Astrocyte (in vitro differentiated cells and primary cell): ENCODE measurements at regions not wholly inside any gene's neighbourhood (a gene's known extent, or its start where the extent isn't known, plus 50 kb on each side); places are given as distances from the start of the nearest gene placed in this dataset.

Experiments used
- DNase-seq: peaks from one replicate; pipeline ENCODE4 v3.0.0-alpha.2; 2010; ENCODE audit warnings: low read depth
- FAIRE-seq: peaks from 2 replicates; lab custom pipeline; 2011; peaks lifted over from hg19 to GRCh38; lab: Jason Lieb, UNC
- H2AFZ ChIP-seq: 2 replicates; pipeline ENCODE4 v1.6.0; 2012; ENCODE audit warnings: low read depth, low read length, inconsistent platforms
- H3K27ac ChIP-seq: 2 replicates; pipeline ENCODE4 v1.5.1; 2011; ENCODE audit warnings: low read depth, low read length, inconsistent platforms
- H3K27me3 ChIP-seq: 2 replicates; pipeline ENCODE4 v1.6.0; 2011; ENCODE audit warnings: low read length, inconsistent platforms; ENCODE audit not compliant: insufficient read depth
- H3K36me3 ChIP-seq: 2 replicates; pipeline ENCODE4 v1.5.1; 2011; ENCODE audit warnings: low read length, inconsistent platforms; ENCODE audit not compliant: insufficient read depth
- H3K4me1 ChIP-seq: 2 replicates; pipeline ENCODE4 v1.5.1; 2011; ENCODE audit warnings: low read length, inconsistent platforms; ENCODE audit not compliant: insufficient read depth
- H3K4me2 ChIP-seq: 2 replicates; pipeline ENCODE4 v1.6.0; 2012; ENCODE audit warnings: low read length, inconsistent platforms
- H3K4me3 ChIP-seq: 2 replicates; pipeline ENCODE4 v1.5.1; 2011; ENCODE audit warnings: low read depth, mild to moderate bottlenecking, low read length, inconsistent platforms; ENCODE audit not compliant: insufficient read depth
- H3K79me2 ChIP-seq: 2 replicates; pipeline ENCODE4 v1.6.0; 2012; ENCODE audit warnings: mild to moderate bottlenecking, low read length, inconsistent platforms; ENCODE audit not compliant: insufficient read depth
- H3K9ac ChIP-seq: 2 replicates; pipeline ENCODE4 v1.6.0; 2012; ENCODE audit warnings: mild to moderate bottlenecking, low read length, inconsistent platforms
- H3K9me3 ChIP-seq: 2 replicates; pipeline ENCODE4 v1.5.1; 2012; ENCODE audit warnings: low read depth, mild to moderate bottlenecking, low read length, inconsistent platforms; ENCODE audit not compliant: insufficient read depth
- H4K20me1 ChIP-seq: 2 replicates; pipeline ENCODE4 v1.6.0; 2012; ENCODE audit warnings: low read length, inconsistent platforms; ENCODE audit not compliant: insufficient read depth
- H3K27ac Mint-ChIP-seq: one replicate; pipeline ENCODE4 v1.8.0; 2021; ENCODE audit warnings: mild to moderate bottlenecking, mixed read lengths; ENCODE audit not compliant: unreplicated experiment
- H3K27me3 Mint-ChIP-seq: one replicate; pipeline ENCODE4 v1.8.0; 2021; ENCODE audit warnings: low read depth, mixed read lengths; ENCODE audit not compliant: unreplicated experiment
- H3K36me3 Mint-ChIP-seq: one replicate; pipeline ENCODE4 v1.8.0; 2021; ENCODE audit warnings: low read depth, mixed read lengths; ENCODE audit not compliant: unreplicated experiment
- H3K4me1 Mint-ChIP-seq: one replicate; pipeline ENCODE4 v1.8.0; 2021; ENCODE audit warnings: low read depth, mixed read lengths; ENCODE audit not compliant: unreplicated experiment
- H3K4me3 Mint-ChIP-seq: one replicate; pipeline ENCODE4 v1.8.0; 2021; ENCODE audit warnings: mild to moderate bottlenecking, moderate library complexity, mixed read lengths; ENCODE audit not compliant: unreplicated experiment
- H3K9me3 Mint-ChIP-seq: one replicate; pipeline ENCODE4 v1.8.0; 2021; ENCODE audit warnings: mild to moderate bottlenecking, mixed read lengths; ENCODE audit not compliant: unreplicated experiment
- CTCF ChIP-seq: IDR thresholded peaks from 2 replicates; pipeline ENCODE4 v1.5.1; 2011; ENCODE audit warnings: low read depth, mild to moderate bottlenecking, inconsistent platforms, low read length, moderate library complexity; ENCODE audit not compliant: insufficient read depth
- EZH2 ChIP-seq: IDR thresholded peaks from 2 replicates; pipeline ENCODE4 v1.6.1; 2012; ENCODE audit warnings: mild to moderate bottlenecking, low read length, inconsistent platforms; ENCODE audit not compliant: insufficient read depth

- H3K27ac Mint-ChIP-seq, result no peak overlapping the region
- Histone ChIP-seq H2AFZ (no peak overlapping the region), H3K4me3 (no peak overlapping the region), H3K9ac (no peak overlapping the region), H3K27ac (no peak overlapping the region), H3K9me3 (no peaks in the 10 kb centered on the region), H3K27me3 (peaks cover 2% of the 10 kb centered on the region), H3K36me3 (no peaks in the 10 kb centered on the region), H3K79me2 (no peaks in the 10 kb centered on the region), H3K4me2 (no peak overlapping the region), H3K4me1 (peaks cover 8% of the 10 kb centered on the region), H4K20me1 (no peaks in the 10 kb centered on the region)
- H3K4me1 Mint-ChIP-seq, result peaks cover 9% of the 10 kb centered on the region
- no peak for DNase-seq
- peaks cover 3% of the 10 kb centered on the region for H3K9me3 Mint-ChIP-seq
- FAIRE-seq, result no peak
- H3K27me3 Mint-ChIP-seq, result no peaks in the 10 kb centered on the region
- H3K4me3 Mint-ChIP-seq, result no peak overlapping the region
- TF ChIP-seq CTCF (no peak), EZH2 (no peak)
- peaks cover 2% of the 10 kb centered on the region for H3K36me3 Mint-ChIP-seq
These were observed 115.7 kb upstream of the PPP2R3A start for GRCh38 chr3:135849827-135850226.

- Histone ChIP-seq H4K20me1 (no peaks in the 10 kb centered on the region), H3K9ac (no peak overlapping the region), H3K27ac (no peak overlapping the region), H3K9me3 (no peaks in the 10 kb centered on the region), H3K79me2 (no peaks in the 10 kb centered on the region), H3K27me3 (peaks cover 4% of the 10 kb centered on the region), H3K4me3 (no peak overlapping the region), H3K4me2 (peak overlapping the region; percentile 66), H2AFZ (peak overlapping the region; percentile 40), H3K4me1 (peaks cover 8% of the 10 kb centered on the region), H3K36me3 (no peaks in the 10 kb centered on the region)
- H3K9me3 Mint-ChIP-seq, result peaks cover 3% of the 10 kb centered on the region
- TF ChIP-seq CTCF (no peak), EZH2 (no peak)
- H3K4me1 Mint-ChIP-seq, result peaks cover 9% of the 10 kb centered on the region
- H3K27ac Mint-ChIP-seq, result no peak overlapping the region
- H3K27me3 Mint-ChIP-seq, result no peaks in the 10 kb centered on the region
- peak; percentile 85 for FAIRE-seq
- peak; percentile 64 for DNase-seq
- no peak overlapping the region for H3K4me3 Mint-ChIP-seq
- peaks cover 2% of the 10 kb centered on the region for H3K36me3 Mint-ChIP-seq
These were observed 114.1 kb upstream of the PPP2R3A start for GRCh38 chr3:135851201-135852081.

- Histone ChIP-seq H3K4me1 (peaks cover 8% of the 10 kb centered on the region), H4K20me1 (no peaks in the 10 kb centered on the region), H3K79me2 (no peaks in the 10 kb centered on the region), H3K9ac (no peak overlapping the region), H3K4me3 (no peak overlapping the region), H3K27ac (no peak overlapping the region), H3K9me3 (no peaks in the 10 kb centered on the region), H2AFZ (no peak overlapping the region), H3K36me3 (no peaks in the 10 kb centered on the region), H3K27me3 (peaks cover 4% of the 10 kb centered on the region), H3K4me2 (no peak overlapping the region)
- TF ChIP-seq CTCF (no peak), EZH2 (no peak)
- FAIRE-seq (no peak), DNase-seq (peak; percentile 52)
- Mint-ChIP-seq H3K4me1 (peaks cover 9% of the 10 kb centered on the region), H3K27ac (no peak overlapping the region), H3K4me3 (no peak overlapping the region), H3K36me3 (peaks cover 2% of the 10 kb centered on the region), H3K27me3 (no peaks in the 10 kb centered on the region), H3K9me3 (no peaks in the 10 kb centered on the region)
These were observed 111.5 kb upstream of the PPP2R3A start for GRCh38 chr3:135853981-135854380.
